Neuron (in vitro differentiated cells): ENCODE measurements at regions not wholly inside any gene's neighbourhood (a gene's known extent, or its start where the extent isn't known, plus 50 kb on each side); places are given as distances from the start of the nearest gene placed in this dataset.
"Not testable (repeated sequence)": the region's sequence is repeated elsewhere in the genome, so short reads cannot be mapped to it uniquely, and the experiment has no call there.

Experiments used
- H2AFZ ChIP-seq: one replicate; pipeline ENCODE4 v1.6.1; 2013; ENCODE audit warnings: low read depth, mild to moderate bottlenecking, inconsistent platforms, low read length, moderate library complexity
- H3K27me3 ChIP-seq: one replicate; pipeline ENCODE4 v1.6.1; 2013; ENCODE audit warnings: low read length; ENCODE audit not compliant: insufficient read depth
- H3K36me3 ChIP-seq: one replicate; pipeline ENCODE4 v1.6.1; 2013; ENCODE audit warnings: low read length; ENCODE audit not compliant: insufficient read depth
- H3K4me1 ChIP-seq: one replicate; pipeline ENCODE4 v1.6.1; 2013; ENCODE audit warnings: low read length; ENCODE audit not compliant: insufficient read depth
- H3K4me3 ChIP-seq: 2 replicates; pipeline ENCODE4 v1.5.1; 2013; ENCODE audit warnings: mild to moderate bottlenecking, low read length, moderate library complexity
- H3K9me3 ChIP-seq: one replicate; pipeline ENCODE4 v1.6.1; 2013; ENCODE audit warnings: low read length

- Histone ChIP-seq H2AFZ (no peak overlapping the region), H3K27me3 (no peaks in the 10 kb centered on the region), H3K36me3 (no peaks in the 10 kb centered on the region), H3K4me1 (no peaks in the 10 kb centered on the region), H3K4me3 (no peak overlapping the region), H3K9me3 (no peaks in the 10 kb centered on the region)
Observed at GRCh38 chr12:87338681-87339080, 690.5 kb downstream of the C12orf50 start.

DNA sequence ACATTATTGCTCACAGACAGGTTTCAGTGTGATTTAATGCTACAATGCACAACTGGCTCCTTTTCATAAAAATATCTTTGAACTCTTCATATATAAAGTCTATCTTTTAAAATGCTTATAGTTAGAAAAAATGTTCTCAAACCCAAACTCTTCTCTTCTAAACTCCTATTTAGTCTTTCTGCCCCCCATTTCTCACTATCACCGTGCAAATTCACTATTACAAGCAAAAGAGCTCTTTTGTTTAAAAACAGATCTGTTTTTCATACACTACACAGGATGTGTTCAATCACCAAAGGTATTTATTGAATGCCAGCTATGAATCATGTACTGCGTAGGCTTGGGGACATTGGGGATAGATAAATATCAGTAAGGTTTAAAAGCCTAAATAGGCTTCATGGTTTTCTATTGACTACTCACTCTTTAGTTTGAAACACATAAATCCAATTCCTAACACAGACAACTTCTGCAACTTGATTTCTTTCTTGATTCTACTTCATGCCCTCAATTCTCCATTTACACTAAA is 692.3 kb downstream of the C12orf50 start:
- Histone ChIP-seq H2AFZ (no peak overlapping the region), H3K4me3 (no peak overlapping the region), H3K9me3 (no peaks in the 10 kb centered on the region), H3K27me3 (no peaks in the 10 kb centered on the region), H3K4me1 (no peaks in the 10 kb centered on the region), H3K36me3 (no peaks in the 10 kb centered on the region)

DNA sequence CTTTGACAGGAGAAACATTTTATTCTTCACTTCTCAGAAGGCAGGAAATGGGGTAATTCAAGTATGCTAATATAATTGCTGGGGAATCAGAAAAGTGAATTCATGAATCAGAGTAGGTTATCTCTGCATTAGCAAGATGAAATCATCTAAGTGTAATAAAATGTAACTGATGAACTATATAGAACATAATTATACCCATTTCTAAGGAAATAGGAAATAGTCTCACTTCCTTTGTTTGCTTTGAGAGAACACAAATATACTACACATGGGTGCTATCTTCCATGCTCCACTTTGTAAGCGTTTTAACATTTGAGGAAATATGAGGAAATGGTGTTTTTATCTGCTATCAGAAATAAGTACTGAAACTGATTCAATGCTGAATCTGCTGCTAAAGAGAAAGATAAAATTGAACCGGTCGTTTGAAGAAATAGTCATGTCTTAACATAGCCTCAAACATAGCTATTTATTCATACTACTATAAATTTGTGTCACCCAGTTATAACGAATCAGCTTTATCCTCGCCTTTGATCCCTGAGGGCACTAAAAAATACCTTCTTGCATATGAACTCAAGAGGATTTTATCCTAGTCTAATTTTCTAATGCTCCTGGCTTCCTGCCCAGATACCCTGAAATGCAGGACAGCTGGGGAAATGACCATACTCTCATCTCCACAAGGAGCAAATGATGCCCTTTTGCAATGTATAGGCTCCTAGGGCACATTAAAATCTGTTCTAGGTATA is 696.0 kb downstream of the C12orf50 start:
- H3K4me1 ChIP-seq: no peaks in the 10 kb centered on the region
- no peaks in the 10 kb centered on the region for H3K36me3 ChIP-seq
- H3K4me3 ChIP-seq: no peak overlapping the region
- H3K9me3 ChIP-seq: no peaks in the 10 kb centered on the region
- H3K27me3 ChIP-seq: no peaks in the 10 kb centered on the region
- H2AFZ ChIP-seq: no peak overlapping the region

DNA sequence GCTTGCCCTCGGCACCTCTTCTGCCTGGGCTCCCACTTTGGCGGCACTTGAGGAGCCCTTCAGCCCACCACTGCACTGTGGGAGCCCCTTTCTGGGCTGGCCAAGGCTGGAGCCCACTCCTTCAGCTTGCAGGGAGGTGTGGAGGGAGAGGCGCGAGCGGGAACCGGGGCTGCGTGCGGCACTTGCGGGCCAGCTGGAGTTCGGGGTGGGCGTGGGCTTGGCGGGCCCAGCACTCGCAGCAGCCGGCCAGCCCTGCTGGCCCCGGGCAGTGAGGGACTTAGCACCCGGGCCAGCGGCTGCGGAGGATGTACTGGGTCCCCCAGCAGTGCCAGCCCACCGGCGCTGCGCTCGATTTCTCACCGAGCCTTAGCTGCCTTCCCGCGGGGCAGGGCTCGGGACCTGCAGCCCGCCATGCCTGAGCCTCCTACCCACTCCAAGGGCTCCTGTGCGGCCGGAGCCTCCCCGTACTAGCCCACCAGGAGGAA is 699.1 kb downstream of the C12orf50 start:
- H2AFZ ChIP-seq, H3K36me3 ChIP-seq, H3K27me3 ChIP-seq, H3K4me3 ChIP-seq, H3K9me3 ChIP-seq, H3K4me1 ChIP-seq: not testable (repeated sequence)

GRCh38 chr12:87329076-87329863 is 699.9 kb downstream of the C12orf50 start:
- Histone ChIP-seq H3K36me3 (no peaks in the 10 kb centered on the region), H3K4me3 (no peak overlapping the region), H2AFZ (no peak overlapping the region)

DNA sequence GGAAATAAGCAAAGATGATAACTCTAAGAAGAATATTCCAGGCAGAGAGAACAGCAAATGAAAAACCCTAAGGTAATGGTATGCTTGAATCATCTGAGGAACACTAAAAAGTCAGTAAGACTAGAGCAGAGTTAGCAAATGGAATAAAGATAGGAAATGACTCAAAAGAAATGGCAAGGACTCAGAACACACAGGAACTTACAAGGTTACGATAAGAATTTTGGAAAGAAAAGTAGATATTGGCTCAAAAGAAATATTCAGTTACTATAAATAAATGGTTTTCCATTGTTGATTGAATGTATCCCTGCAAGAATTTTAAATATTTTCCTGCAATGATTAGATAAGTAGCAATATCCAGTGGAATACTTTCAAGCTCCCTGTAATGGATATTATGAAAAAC is 705.8 kb downstream of the C12orf50 start:
- no peaks in the 10 kb centered on the region for H3K27me3 ChIP-seq
- no peak overlapping the region for H3K4me3 ChIP-seq
- no peaks in the 10 kb centered on the region for H3K36me3 ChIP-seq
- H2AFZ ChIP-seq: no peak overlapping the region
- H3K9me3 ChIP-seq: no peaks in the 10 kb centered on the region
- no peaks in the 10 kb centered on the region for H3K4me1 ChIP-seq

More at GRCh38 chr12:87329076-87329863, 699.9 kb downstream of the C12orf50 start:
- H3K4me1 ChIP-seq: no peaks in the 10 kb centered on the region
- H3K9me3 ChIP-seq: no peaks in the 10 kb centered on the region
- H3K27me3 ChIP-seq: no peaks in the 10 kb centered on the region

GRCh38 chr12:87320724-87321123 is 708.5 kb downstream of the C12orf50 start:
- Histone ChIP-seq H3K4me3 (no peak overlapping the region), H3K36me3 (no peaks in the 10 kb centered on the region), H3K9me3 (no peaks in the 10 kb centered on the region), H2AFZ (no peak overlapping the region), H3K4me1 (no peaks in the 10 kb centered on the region), H3K27me3 (no peaks in the 10 kb centered on the region)

DNA sequence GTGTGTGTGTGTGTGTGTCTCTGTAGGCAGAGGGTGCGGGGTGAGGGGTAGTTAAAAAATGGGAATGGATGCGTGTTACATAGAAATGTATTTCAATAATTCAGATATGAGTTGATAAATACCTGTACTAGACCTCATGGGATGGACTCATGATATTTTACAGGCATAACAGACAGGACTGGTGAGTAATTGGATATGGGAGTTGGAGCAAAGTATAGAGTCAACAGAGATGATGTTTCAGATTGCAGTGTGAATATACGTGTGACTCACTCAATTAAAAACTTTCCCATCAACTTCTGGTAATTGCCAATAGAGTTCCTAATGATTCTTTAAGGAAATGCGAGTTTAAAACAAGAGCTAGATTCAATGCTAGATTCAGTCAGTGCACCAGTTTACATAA is 711.9 kb downstream of the C12orf50 start:
- H3K4me3 ChIP-seq: no peak overlapping the region
- no peaks in the 10 kb centered on the region for H3K36me3 ChIP-seq
- no peaks in the 10 kb centered on the region for H3K27me3 ChIP-seq
- no peaks in the 10 kb centered on the region for H3K9me3 ChIP-seq
- H3K4me1 ChIP-seq: no peaks in the 10 kb centered on the region
- no peak overlapping the region for H2AFZ ChIP-seq

GRCh38 chr12:87311206-87311605 is 718.0 kb downstream of the C12orf50 start:
- Histone ChIP-seq H3K4me3 (no peak overlapping the region), H3K27me3 (no peaks in the 10 kb centered on the region), H3K36me3 (no peaks in the 10 kb centered on the region), H3K4me1 (no peaks in the 10 kb centered on the region), H2AFZ (no peak overlapping the region), H3K9me3 (no peaks in the 10 kb centered on the region)

DNA sequence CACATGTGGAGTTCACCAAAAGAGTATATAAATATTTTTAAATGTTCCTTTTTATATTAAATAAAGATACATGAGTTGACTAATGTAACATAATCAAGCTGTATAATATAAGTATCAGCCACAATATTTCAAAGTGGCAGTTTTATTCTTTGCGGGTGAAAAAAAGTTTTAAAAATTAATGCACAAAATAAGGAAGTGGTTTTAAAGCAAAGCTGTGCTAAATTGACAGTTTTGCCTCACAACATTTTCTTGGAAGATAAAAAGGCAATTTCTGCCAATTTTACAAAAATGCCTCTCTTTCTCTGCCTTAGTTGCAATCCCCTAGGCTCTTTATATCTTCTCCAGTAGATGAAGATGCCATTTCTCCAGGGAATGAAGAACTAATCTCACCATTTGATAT is 719.1 kb downstream of the C12orf50 start:
- no peaks in the 10 kb centered on the region for H3K27me3 ChIP-seq
- no peak overlapping the region for H2AFZ ChIP-seq
- H3K36me3 ChIP-seq: no peaks in the 10 kb centered on the region
- H3K9me3 ChIP-seq: no peaks in the 10 kb centered on the region
- no peaks in the 10 kb centered on the region for H3K4me1 ChIP-seq
- H3K4me3 ChIP-seq: no peak overlapping the region

DNA sequence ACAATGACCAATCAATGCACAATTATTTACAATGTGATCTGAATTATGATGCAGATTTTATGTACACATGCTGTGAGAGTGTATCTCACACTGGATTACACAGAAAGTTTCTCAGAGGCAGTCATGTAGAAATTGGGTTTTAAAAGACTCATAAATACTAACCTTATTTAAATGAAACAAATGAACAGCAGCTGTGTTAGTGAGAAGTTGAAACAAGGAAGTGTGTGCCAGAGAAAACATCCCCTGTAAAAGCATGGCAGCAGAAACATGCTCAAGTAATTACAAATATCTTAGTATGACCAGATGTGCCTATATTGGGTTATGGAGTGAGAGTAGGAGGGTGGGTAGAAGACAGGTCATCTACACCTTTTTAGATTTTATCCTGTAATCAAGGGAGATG is 723.7 kb downstream of the C12orf50 start:
- Histone ChIP-seq H3K4me3 (no peak overlapping the region), H2AFZ (no peak overlapping the region), H3K9me3 (no peaks in the 10 kb centered on the region), H3K27me3 (no peaks in the 10 kb centered on the region), H3K36me3 (no peaks in the 10 kb centered on the region), H3K4me1 (no peaks in the 10 kb centered on the region)

DNA sequence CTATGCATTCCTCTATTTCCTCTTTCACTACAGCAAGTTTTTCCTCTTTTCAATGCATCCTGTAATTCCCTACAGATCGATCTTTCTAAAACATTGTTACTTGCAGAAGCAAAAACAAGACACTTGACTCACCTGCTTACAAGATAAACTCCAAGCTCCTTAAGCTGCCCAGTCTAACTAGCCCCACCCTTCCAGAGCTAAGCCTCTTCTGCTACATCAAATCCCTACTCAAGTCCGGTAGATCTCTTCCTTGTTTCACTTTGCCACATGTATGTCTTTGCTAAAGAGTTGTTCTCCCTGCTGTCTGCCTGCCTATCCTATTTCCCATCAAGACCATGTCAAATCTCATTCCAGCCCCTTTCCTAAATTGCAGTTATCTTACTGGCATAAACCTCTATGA is 724.8 kb downstream of the C12orf50 start:
- Histone ChIP-seq H3K36me3 (no peaks in the 10 kb centered on the region), H3K27me3 (no peaks in the 10 kb centered on the region), H3K4me3 (no peak overlapping the region), H3K4me1 (no peaks in the 10 kb centered on the region), H3K9me3 (no peaks in the 10 kb centered on the region), H2AFZ (no peak overlapping the region)

DNA sequence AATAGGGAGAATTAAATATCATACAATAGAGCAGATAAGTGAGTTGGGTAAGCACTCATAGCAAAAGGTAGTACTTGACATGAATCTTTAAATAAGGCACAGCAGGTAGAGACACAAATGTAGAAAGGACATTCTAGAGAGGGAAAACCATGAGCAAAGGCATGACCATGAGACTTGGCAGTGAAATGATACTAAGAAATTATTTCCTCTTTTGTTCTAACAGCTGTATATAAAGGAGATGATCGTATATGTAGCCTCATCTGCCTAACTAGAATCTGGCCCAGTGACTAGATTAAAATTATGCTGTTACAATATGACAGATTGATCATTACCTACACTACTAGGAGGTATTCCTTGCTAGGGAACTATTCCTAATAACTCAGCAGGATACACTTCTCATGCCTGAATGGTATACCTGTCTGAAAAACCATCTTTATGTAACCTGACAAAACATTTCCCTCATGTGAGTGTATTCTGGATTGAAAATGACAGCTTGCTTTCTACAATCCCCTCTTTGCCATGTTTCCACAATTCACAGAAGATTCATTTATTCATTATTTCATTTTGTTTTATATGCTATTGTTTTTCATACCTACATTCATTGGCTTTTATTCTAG is 725.7 kb downstream of the C12orf50 start:
- no peaks in the 10 kb centered on the region for H3K9me3 ChIP-seq
- H3K4me1 ChIP-seq: no peaks in the 10 kb centered on the region
- no peak overlapping the region for H3K4me3 ChIP-seq
- no peak overlapping the region for H2AFZ ChIP-seq
- no peaks in the 10 kb centered on the region for H3K36me3 ChIP-seq
- no peaks in the 10 kb centered on the region for H3K27me3 ChIP-seq
